Mesendoderm (in vitro differentiated cells): ENCODE measurements at regions not wholly inside any gene's neighbourhood (a gene's known extent, or its start where the extent isn't known, plus 50 kb on each side); places are given as distances from the start of the nearest gene placed in this dataset.

Experiments used
- DNase-seq: peaks from one replicate; pipeline ENCODE4 v3.0.0; 2013
- H2AK5ac ChIP-seq: 2 replicates; pipeline ENCODE4 v1.6.1; 2013; ENCODE audit warnings: low read length, inconsistent platforms
- H2BK120ac ChIP-seq: 2 replicates; pipeline ENCODE4 v1.6.1; 2013; ENCODE audit warnings: low read depth, mild to moderate bottlenecking, low read length, moderate library complexity, mixed read lengths
- H2BK15ac ChIP-seq: replicated peaks from 2 replicates; pipeline ENCODE4 v1.6.1; 2013; ENCODE audit warnings: low read depth, mild to moderate bottlenecking, moderate library complexity
- H2BK5ac ChIP-seq: 2 replicates; pipeline ENCODE4 v1.6.1; 2013; ENCODE audit warnings: low read length, inconsistent platforms
- H3K18ac ChIP-seq: 2 replicates; pipeline ENCODE4 v1.6.1; 2013; ENCODE audit warnings: mild to moderate bottlenecking, low read length, mixed read lengths
- H3K23ac ChIP-seq: one replicate; pipeline ENCODE4 v1.6.1; 2013; ENCODE audit warnings: low read length
- H3K27ac ChIP-seq: 2 replicates; pipeline ENCODE4 v1.5.1; 2013; ENCODE audit warnings: low read depth, mild to moderate bottlenecking, inconsistent platforms, low read length, moderate library complexity
- H3K27me3 ChIP-seq: 2 replicates; pipeline ENCODE4 v1.6.1; 2013; ENCODE audit warnings: low read length, control low read depth, mild to moderate bottlenecking, inconsistent platforms; ENCODE audit not compliant: insufficient read depth, poor library complexity
- H3K36me3 ChIP-seq: 2 replicates; pipeline ENCODE4 v1.6.1; 2013; ENCODE audit warnings: low read length, inconsistent platforms; ENCODE audit not compliant: control insufficient read depth, insufficient read depth
- H3K4ac ChIP-seq: one replicate; pipeline ENCODE4 v1.6.1; 2013; ENCODE audit warnings: low read depth, mild to moderate bottlenecking, low read length, moderate library complexity
- H3K4me1 ChIP-seq: 2 replicates; pipeline ENCODE4 v1.6.1; 2013; ENCODE audit warnings: low read depth, low read length, inconsistent platforms; ENCODE audit not compliant: control insufficient read depth
- H3K4me2 ChIP-seq: 2 replicates; pipeline ENCODE4 v1.6.1; 2013; ENCODE audit warnings: low read length
- H3K4me3 ChIP-seq: 2 replicates; pipeline ENCODE4 v1.5.1; 2013; ENCODE audit warnings: mild to moderate bottlenecking, low read length
- H3K56ac ChIP-seq: one replicate; pipeline ENCODE4 v1.6.1; 2013; ENCODE audit warnings: low read length
- H3K79me1 ChIP-seq: 2 replicates; pipeline ENCODE4 v1.6.1; 2013; ENCODE audit warnings: low read length, inconsistent platforms
- H3K79me2 ChIP-seq: 2 replicates; pipeline ENCODE4 v1.6.1; 2013; ENCODE audit warnings: mild to moderate bottlenecking, low read length; ENCODE audit not compliant: control insufficient read depth, insufficient read depth
- H3K9ac ChIP-seq: 2 replicates; pipeline ENCODE4 v1.6.1; 2013; ENCODE audit warnings: low read length, inconsistent platforms
- H4K5ac ChIP-seq: one replicate; pipeline ENCODE4 v1.6.1; 2013; ENCODE audit warnings: low read length
- H4K8ac ChIP-seq: one replicate; pipeline ENCODE4 v1.6.1; 2013; ENCODE audit warnings: low read depth, mild to moderate bottlenecking, control low read depth, low read length, moderate library complexity
- WGBS: extraction: QIAGEN DNeasy Blood & Tissue Kit; methylation state at CpG from one replicate; pipeline ENCODE4 v1.1.7; 2013; ENCODE audit warnings: low lambda C conversion rate, missing lambda C conversion rate; ENCODE audit not compliant: insufficient coverage; ENCODE audit errors: extremely low coverage; 5-methylcytosine and 5-hydroxymethylcytosine counted together

DNA sequence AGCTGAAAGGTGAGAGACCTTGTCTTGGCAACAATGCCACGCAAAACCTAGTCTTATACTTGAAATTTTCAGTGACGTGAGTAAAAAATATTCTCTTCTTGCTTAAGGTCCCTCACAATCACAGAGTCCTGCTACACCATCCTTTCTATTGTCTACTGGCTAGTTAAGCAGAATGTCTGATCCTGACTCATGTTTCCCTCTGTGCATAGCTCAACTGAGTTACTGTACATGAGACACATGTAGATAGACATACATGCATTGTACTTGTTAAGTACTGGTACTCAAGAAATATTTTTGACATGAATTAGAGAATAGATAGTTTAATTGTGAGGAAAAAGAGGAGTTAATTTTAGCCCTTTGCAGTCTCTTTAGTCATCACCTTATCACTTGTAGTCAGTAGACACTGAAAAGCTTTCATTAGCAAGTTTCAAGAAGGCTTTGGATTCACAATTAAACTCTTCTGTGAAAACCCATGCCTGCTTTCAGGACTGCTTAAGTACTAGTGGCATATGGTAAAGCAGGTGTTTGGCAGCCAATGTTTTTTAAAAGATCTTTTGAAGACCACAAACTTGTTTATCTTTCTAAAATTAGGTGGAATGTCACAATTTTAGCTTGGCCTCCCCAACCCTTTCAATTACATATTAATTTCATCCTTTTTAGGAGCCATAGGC is 158.7 kb upstream of the CCDC150 start:
- H2BK120ac ChIP-seq: no peak overlapping the region
- no peaks in the 10 kb centered on the region for H3K36me3 ChIP-seq
- no peak overlapping the region for H4K5ac ChIP-seq
- H2BK5ac ChIP-seq: no peak overlapping the region
- H3K9ac ChIP-seq: no peak overlapping the region
- no CpG with 5 or more reads among the region's 2 CpGs for WGBS
- no peak overlapping the region for H3K18ac ChIP-seq
- no peak overlapping the region for H4K8ac ChIP-seq
- no peak for DNase-seq
- H3K27ac ChIP-seq: no peak overlapping the region
- H3K4me1 ChIP-seq: no peaks in the 10 kb centered on the region
- no peaks in the 10 kb centered on the region for H3K79me1 ChIP-seq
- no peak overlapping the region for H3K23ac ChIP-seq
- no peak overlapping the region for H3K4ac ChIP-seq
- no peak overlapping the region for H3K4me3 ChIP-seq
- H3K56ac ChIP-seq: no peak overlapping the region
- no peak overlapping the region for H2BK15ac ChIP-seq
- no peaks in the 10 kb centered on the region for H3K27me3 ChIP-seq
- H3K4me2 ChIP-seq: no peak overlapping the region
- no peaks in the 10 kb centered on the region for H3K79me2 ChIP-seq
- no peak overlapping the region for H2AK5ac ChIP-seq

GRCh38 chr2:196481324-196481697 is 158.2 kb upstream of the CCDC150 start:
- no peak overlapping the region for H3K18ac ChIP-seq
- no peaks in the 10 kb centered on the region for H3K4me1 ChIP-seq
- no peak overlapping the region for H2BK120ac ChIP-seq
- no peak overlapping the region for H2AK5ac ChIP-seq
- no peak overlapping the region for H2BK5ac ChIP-seq
- H3K23ac ChIP-seq: no peak overlapping the region
- no peaks in the 10 kb centered on the region for H3K79me1 ChIP-seq
- H3K4ac ChIP-seq: no peak overlapping the region
- no peak overlapping the region for H3K4me3 ChIP-seq
- H4K8ac ChIP-seq: no peak overlapping the region
- no peak overlapping the region for H2BK15ac ChIP-seq
- H3K79me2 ChIP-seq: no peaks in the 10 kb centered on the region
- no peak overlapping the region for H3K27ac ChIP-seq
- no peak overlapping the region for H4K5ac ChIP-seq
- H3K9ac ChIP-seq: no peak overlapping the region
- no peak for DNase-seq
- H3K56ac ChIP-seq: no peak overlapping the region
- no peaks in the 10 kb centered on the region for H3K27me3 ChIP-seq
- H3K36me3 ChIP-seq: no peaks in the 10 kb centered on the region
- no CpG with 5 or more reads among the region's 3 CpGs for WGBS
- no peak overlapping the region for H3K4me2 ChIP-seq

DNA sequence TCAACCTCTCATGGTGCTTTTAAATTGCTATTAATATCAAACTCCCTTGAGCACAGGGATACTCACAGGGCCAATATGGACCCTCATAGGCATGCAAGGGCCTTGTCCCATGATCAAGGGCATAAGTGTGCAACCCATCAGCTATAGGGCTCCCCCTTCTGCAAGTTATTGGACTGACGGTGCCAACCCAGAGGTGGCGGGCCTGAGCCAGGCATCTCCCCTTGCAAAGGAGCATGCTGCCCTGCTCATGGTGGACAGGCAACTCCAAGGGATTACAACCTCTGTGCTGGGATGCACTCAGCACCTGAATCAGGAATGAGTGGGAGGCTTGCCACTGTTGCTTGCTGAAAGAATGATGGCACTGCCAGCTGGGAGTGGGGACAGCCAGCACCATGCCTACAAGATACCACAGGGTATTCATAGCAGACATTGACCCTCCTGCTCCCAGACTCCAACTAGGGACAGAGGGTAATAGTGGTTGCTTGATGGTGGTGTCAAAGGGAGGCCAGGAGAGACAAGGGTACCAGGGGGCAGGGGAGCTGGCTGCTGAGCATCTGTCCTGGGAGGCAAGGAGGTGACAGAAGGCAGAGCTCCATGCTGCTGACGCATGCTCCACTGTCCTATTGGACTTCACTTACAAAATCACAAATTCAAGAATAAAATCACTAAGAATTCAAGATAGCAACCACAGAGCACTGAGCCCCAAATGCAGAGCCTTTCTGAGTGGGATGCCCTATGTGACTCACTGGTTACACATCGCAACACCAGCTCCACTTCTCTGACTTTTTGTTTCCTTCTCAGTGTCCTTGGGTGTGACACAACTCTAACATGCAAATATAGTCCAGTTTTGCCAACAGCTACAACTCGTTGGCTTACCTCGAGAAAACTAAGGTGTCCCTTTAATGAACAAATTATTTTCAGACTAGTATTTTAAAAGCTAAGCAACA is 157.1 kb upstream of the CCDC150 start:
- H3K4me1 ChIP-seq: no peaks in the 10 kb centered on the region
- H3K27ac ChIP-seq: no peak overlapping the region
- H3K18ac ChIP-seq: no peak overlapping the region
- no peak overlapping the region for H4K5ac ChIP-seq
- no CpG with 5 or more reads among the region's 6 CpGs for WGBS
- H3K4ac ChIP-seq: no peak overlapping the region
- no peaks in the 10 kb centered on the region for H3K36me3 ChIP-seq
- no peak overlapping the region for H4K8ac ChIP-seq
- H3K4me2 ChIP-seq: no peak overlapping the region
- DNase-seq: no peak
- no peak overlapping the region for H2BK120ac ChIP-seq
- H3K27me3 ChIP-seq: no peaks in the 10 kb centered on the region
- H2BK15ac ChIP-seq: no peak overlapping the region
- H3K56ac ChIP-seq: no peak overlapping the region
- H2AK5ac ChIP-seq: no peak overlapping the region
- H3K79me2 ChIP-seq: no peaks in the 10 kb centered on the region
- H3K23ac ChIP-seq: no peak overlapping the region
- H3K9ac ChIP-seq: no peak overlapping the region
- no peaks in the 10 kb centered on the region for H3K79me1 ChIP-seq
- H2BK5ac ChIP-seq: no peak overlapping the region
- H3K4me3 ChIP-seq: no peak overlapping the region

DNA sequence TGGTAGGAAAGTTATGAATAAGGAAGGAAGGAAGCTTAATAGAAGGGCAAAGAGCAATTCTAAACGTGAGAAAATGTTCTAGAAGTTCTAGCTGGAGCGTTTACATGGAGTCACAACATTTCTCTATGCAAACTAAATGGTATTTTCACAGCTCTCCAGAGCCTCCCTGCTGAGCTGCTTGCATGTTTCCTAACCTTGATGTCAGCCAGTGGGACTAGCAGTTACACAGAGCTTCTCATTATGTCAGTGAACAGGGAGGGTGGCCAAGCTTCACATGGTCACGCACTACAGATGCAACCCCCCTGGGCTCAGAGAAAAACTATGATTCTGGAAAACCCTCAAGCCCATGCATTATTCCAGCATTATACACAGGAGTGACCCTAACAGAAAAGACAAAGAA is 153.4 kb upstream of the CCDC150 start:
- no peak overlapping the region for H3K9ac ChIP-seq
- no peak overlapping the region for H2BK15ac ChIP-seq
- no peak overlapping the region for H3K56ac ChIP-seq
- no peak overlapping the region for H4K5ac ChIP-seq
- peak; percentile 45 for DNase-seq
- H3K4ac ChIP-seq: no peak overlapping the region
- H3K4me3 ChIP-seq: no peak overlapping the region
- no peak overlapping the region for H3K27ac ChIP-seq
- H3K27me3 ChIP-seq: no peaks in the 10 kb centered on the region
- H2AK5ac ChIP-seq: no peak overlapping the region
- no peak overlapping the region for H2BK5ac ChIP-seq
- no peak overlapping the region for H3K18ac ChIP-seq
- no peak overlapping the region for H4K8ac ChIP-seq
- H3K79me2 ChIP-seq: no peaks in the 10 kb centered on the region
- H3K79me1 ChIP-seq: no peaks in the 10 kb centered on the region
- no peaks in the 10 kb centered on the region for H3K36me3 ChIP-seq
- WGBS: no CpG with 5 or more reads among the region's 3 CpGs
- H3K23ac ChIP-seq: no peak overlapping the region
- no peak overlapping the region for H2BK120ac ChIP-seq
- no peak overlapping the region for H3K4me2 ChIP-seq
- H3K4me1 ChIP-seq: no peaks in the 10 kb centered on the region

DNA sequence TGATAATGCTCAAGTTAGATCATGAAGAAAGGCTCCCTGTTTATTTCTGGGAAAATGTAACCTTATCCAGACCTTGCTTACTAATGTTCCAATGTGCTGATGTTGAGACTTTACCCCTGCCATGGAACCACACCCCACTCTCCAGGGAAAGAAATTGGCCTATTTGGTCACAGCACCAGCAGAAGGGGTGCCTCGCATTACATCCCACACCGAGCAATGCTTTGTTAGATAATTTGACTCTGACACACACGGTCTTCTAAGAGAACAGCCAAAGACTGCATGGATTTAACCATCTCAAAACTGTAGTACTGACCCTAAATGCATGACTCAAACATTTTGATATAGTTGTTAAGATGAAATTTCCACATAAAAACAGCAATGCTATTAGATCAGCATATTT is 152.1 kb upstream of the CCDC150 start:
- H2AK5ac ChIP-seq: no peak overlapping the region
- no peaks in the 10 kb centered on the region for H3K79me1 ChIP-seq
- no peak overlapping the region for H3K9ac ChIP-seq
- H3K79me2 ChIP-seq: no peaks in the 10 kb centered on the region
- no peak overlapping the region for H2BK5ac ChIP-seq
- H3K56ac ChIP-seq: no peak overlapping the region
- H4K5ac ChIP-seq: no peak overlapping the region
- H3K18ac ChIP-seq: no peak overlapping the region
- H3K27me3 ChIP-seq: no peaks in the 10 kb centered on the region
- DNase-seq: no peak
- no peaks in the 10 kb centered on the region for H3K36me3 ChIP-seq
- no peak overlapping the region for H3K4ac ChIP-seq
- no peak overlapping the region for H3K4me3 ChIP-seq
- no peak overlapping the region for H2BK15ac ChIP-seq
- H4K8ac ChIP-seq: no peak overlapping the region
- no peaks in the 10 kb centered on the region for H3K4me1 ChIP-seq
- no peak overlapping the region for H3K4me2 ChIP-seq
- H2BK120ac ChIP-seq: no peak overlapping the region
- no CpG with 5 or more reads among the region's 3 CpGs for WGBS
- H3K27ac ChIP-seq: no peak overlapping the region
- H3K23ac ChIP-seq: no peak overlapping the region
